Endothelial cell of umbilical vein (primary cell): ENCODE measurements at regions not wholly inside any gene's neighbourhood (a gene's known extent, or its start where the extent isn't known, plus 50 kb on each side); places are given as distances from the start of the nearest gene placed in this dataset.

Source experiments
- BruUV-seq: library from RNA; stranded (reverse); fragments of 400-500 nt; replicated peaks from 2 replicates; lab custom pipeline; 2021; lab: Mats Ljungman, UMichigan
- CTCF ChIA-PET: fragments of 300-600, 350-600 bp; sonication (Branson Sonifier 250); formaldehyde crosslinking; loops from one replicate; lab custom pipeline; 2021; ENCODE audit warnings: antibody characterized with exemption, inconsistent platforms; lab: Charles Lee
- POLR2A ChIA-PET: fragments of 300-600, 350-600 bp; sonication (Branson Sonifier 250); formaldehyde crosslinking; loops from one replicate; lab custom pipeline; 2021; ENCODE audit warnings: antibody characterized with exemption, inconsistent platforms; lab: Charles Lee
- DNase-seq: peaks from one replicate; pipeline ENCODE4 v3.0.0-alpha.2; 2011; ENCODE audit warnings: low read depth, low spot score
- FAIRE-seq: peaks from 2 replicates; lab custom pipeline; 2011; peaks lifted over from hg19 to GRCh38; lab: Jason Lieb, UNC
- H2AFZ ChIP-seq: 2 replicates; pipeline ENCODE4 v1.6.0; 2012; ENCODE audit warnings: low read depth, low read length, control low read depth, inconsistent platforms
- H3K27ac ChIP-seq: 2 replicates; pipeline ENCODE4 v1.5.1; 2011; ENCODE audit warnings: low read depth, mild to moderate bottlenecking, control low read depth, low read length, moderate library complexity; ENCODE audit not compliant: insufficient read depth
- H3K27me3 ChIP-seq, 2 experiments: 2 replicates each; pipeline versions ENCODE4 v1.6.0 to v1.6.1; 2011; ENCODE audit warnings: low read length in 2 of 2, mixed read lengths in 1 of 2; ENCODE audit not compliant: control insufficient read depth in 2 of 2, insufficient read depth in 2 of 2
- H3K36me3 ChIP-seq, 2 experiments: 2 replicates in 1 of 2; 3 replicates in 1 of 2; pipeline ENCODE4 v1.5.1; 2011; ENCODE audit warnings: low read length in 2 of 2, mild to moderate bottlenecking in 1 of 2, moderate library complexity in 1 of 2; ENCODE audit not compliant: control insufficient read depth in 2 of 2, insufficient read depth in 2 of 2; ENCODE audit errors: extremely low read depth in 1 of 2
- H3K4me1 ChIP-seq: 3 replicates; pipeline ENCODE4 v1.5.1; 2011; ENCODE audit warnings: mild to moderate bottlenecking, low read length; ENCODE audit not compliant: control insufficient read depth, insufficient read depth; ENCODE audit errors: extremely low read depth
- H3K4me2 ChIP-seq: 2 replicates; pipeline ENCODE4 v1.6.1; 2011; ENCODE audit warnings: low read length, control low read depth, mixed read lengths; ENCODE audit not compliant: insufficient read depth
- H3K4me3 ChIP-seq, 3 experiments: fragments of 200-600 bp in 1 of 3; sonication (generic), shearing (Covaris generic) in 1 of 3; replicated peaks in 1 of 3; 2 replicates each; pipeline ENCODE4 v1.5.1; 2011 to 2016; ENCODE audit warnings: control low read depth in 3 of 3, low read length in 3 of 3, mild to moderate bottlenecking in 2 of 3, inconsistent platforms in 1 of 3, low read depth in 1 of 3, moderate library complexity in 1 of 3; ENCODE audit not compliant: insufficient read depth in 1 of 3
- H3K79me2 ChIP-seq: 2 replicates; pipeline ENCODE4 v1.6.0; 2012; ENCODE audit warnings: low read length, inconsistent platforms; ENCODE audit not compliant: control insufficient read depth, insufficient read depth
- H3K9ac ChIP-seq: replicated peaks from 2 replicates; pipeline ENCODE3; 2011; ENCODE audit warnings: low read length, control low read depth; ENCODE audit not compliant: insufficient read depth; ENCODE audit errors: extremely low read depth
- H3K9me1 ChIP-seq: replicated peaks from 3 replicates; pipeline ENCODE4 v1.6.0; 2011; ENCODE audit warnings: mild to moderate bottlenecking, low read length; ENCODE audit not compliant: control insufficient read depth, insufficient read depth; ENCODE audit errors: extremely low read depth
- H3K9me3 ChIP-seq: replicated peaks from 2 replicates; pipeline ENCODE4 v1.5.1; 2012; ENCODE audit warnings: low read length, inconsistent platforms; ENCODE audit not compliant: control insufficient read depth, insufficient read depth
- H4K20me1 ChIP-seq: replicated peaks from 2 replicates; pipeline ENCODE3; 2011; ENCODE audit warnings: mild to moderate bottlenecking, low read length; ENCODE audit not compliant: control insufficient read depth, insufficient read depth; ENCODE audit errors: extremely low read depth
- EZH2 ChIP-seq: IDR thresholded peaks from 2 replicates; pipeline ENCODE4 v1.6.1; 2012; ENCODE audit warnings: borderline replicate concordance, low read depth, mild to moderate bottlenecking, moderate library complexity, low read length, inconsistent platforms; ENCODE audit not compliant: severe bottlenecking
- GATA2 ChIP-seq: IDR thresholded peaks from 2 replicates; pipeline ENCODE4 v1.7.0; 2011; ENCODE audit warnings: low read depth, mild to moderate bottlenecking, moderate library complexity, mixed read lengths, low read length; ENCODE audit not compliant: insufficient read length, insufficient read depth
- MAX ChIP-seq: IDR thresholded peaks from 2 replicates; pipeline ENCODE4 v1.6.1; 2011; ENCODE audit not compliant: insufficient read depth, insufficient read length
- MYC ChIP-seq: IDR thresholded peaks from one replicate; pipeline ENCODE4 v1.6.1; 2011; ENCODE audit warnings: mild to moderate bottlenecking, low read depth, low read length
- POLR2AphosphoS5 ChIP-seq: IDR thresholded peaks from 2 replicates; pipeline ENCODE4 v1.6.1; 2012; ENCODE audit warnings: low read depth, mild to moderate bottlenecking, control low read depth, low read length, moderate library complexity; ENCODE audit not compliant: insufficient read depth
- dilution Hi-C: fragments of 300-500 bp; cut with MboI; formaldehyde crosslinking; loops from one replicate; pipeline ENCODE4 v1.15.0; 2019; ENCODE audit warnings: low sequenced_read_pairs; ENCODE audit not compliant: extremely low pct_ligation_motif_present
- intact Hi-C: fragments of 100-400 bp; cut with micrococcal nuclease; formaldehyde crosslinking; loops from one replicate; pipeline ENCODE4 v1.10.0; 2022

GRCh38 chr20:6892724-6893123, 125.2 kb downstream of the BMP2 start:
- no peaks in the 10 kb centered on the region for H3K4me1 ChIP-seq
- no peaks in the 10 kb centered on the region for H3K9me3 ChIP-seq
- dilution Hi-C loops, result no loop called here
- no peak for DNase-seq
- intact Hi-C loops, result no loop called here
- H3K79me2 ChIP-seq, result no peaks in the 10 kb centered on the region
- H2AFZ ChIP-seq, result no peak overlapping the region
- BruUV-seq, result no TSS peak
- H3K4me3 ChIP-seq, result no peak overlapping the region
- TF ChIP-seq EZH2 (no peak), POLR2AphosphoS5 (no peak), MYC (no peak), GATA2 (no peak)
- ChIA-PET POLR2A (no interaction called here), CTCF (interaction anchor here (0.7 kb wide), 1 partner anchor 252 kb away, joined by 5 read pairs; no protein-coding TSS in a partner anchor)
- no peak for FAIRE-seq
- no peaks in the 10 kb centered on the region for H3K9me1 ChIP-seq
- no peak overlapping the region for H3K4me2 ChIP-seq
- H3K9ac ChIP-seq, result no peak overlapping the region
- no peaks in the 10 kb centered on the region for H3K36me3 ChIP-seq
- peaks cover 0 to 3% of the 10 kb centered on the region in 2 experiments for H3K27me3 ChIP-seq
- H4K20me1 ChIP-seq, result no peaks in the 10 kb centered on the region
- H3K27ac ChIP-seq, result no peak overlapping the region

GRCh38 chr20:6898928-6899327, 131.4 kb downstream of the BMP2 start:
- TF ChIP-seq GATA2 (no peak), MAX (no peak), MYC (no peak)
- dilution Hi-C loops, result no loop called here
- POLR2A ChIA-PET, result no interaction called here
- H4K20me1 ChIP-seq, result no peaks in the 10 kb centered on the region
- H3K4me3 ChIP-seq, result no peak overlapping the region
- H2AFZ ChIP-seq, result no peak overlapping the region
- H3K4me1 ChIP-seq, result no peaks in the 10 kb centered on the region
- no peak overlapping the region for H3K9ac ChIP-seq
- H3K9me3 ChIP-seq, result no peaks in the 10 kb centered on the region
- no peak for DNase-seq
- no peaks in the 10 kb centered on the region for H3K79me2 ChIP-seq
- no peak overlapping the region for H3K4me2 ChIP-seq
- intact Hi-C loops, result no loop called here
- CTCF ChIA-PET, result interaction anchor here (0.9 kb wide), 1 partner anchor 22 kb away, joined by 3 read pairs; no protein-coding TSS in a partner anchor
- no TSS peak for BruUV-seq
- H3K9me1 ChIP-seq, result no peaks in the 10 kb centered on the region
- no peaks in the 10 kb centered on the region for H3K36me3 ChIP-seq
- FAIRE-seq, result no peak
- no peak overlapping the region for H3K27ac ChIP-seq
- peaks cover 0 to 2% of the 10 kb centered on the region in 2 experiments for H3K27me3 ChIP-seq
